Stomach (tissue), 4 donors: ENCODE measurements at regions not wholly inside any gene's neighbourhood (a gene's known extent, or its start where the extent isn't known, plus 50 kb on each side); places are given as distances from the start of the nearest gene placed in this dataset.

Experiments used
- CTCF ChIP-seq, 7 experiments: fragments of 450-650 bp in 4 of 7; fragments of 200-600 bp in 3 of 7; sonication (generic) in 3 of 7; IDR thresholded peaks; one replicate each; pipeline ENCODE4 v1.5.1; 2016 to 2019; ENCODE audit warnings: antibody characterized with exemption in 7 of 7, control low read depth in 2 of 7, mild to moderate bottlenecking in 1 of 7
- POLR2A ChIP-seq, 4 donors: fragments of 450-650 bp; IDR thresholded peaks; one replicate each; pipeline ENCODE4 v1.6.1; 2016; ENCODE audit warnings: antibody characterized with exemption in 4 of 4, control low read depth in 2 of 4, mild to moderate bottlenecking in 1 of 4, moderate library complexity in 1 of 4

GRCh38 chr1:162997499-162998285 lies 71.5 kb upstream of the RGS4 start:
- no peak for TF ChIP-seq CTCF (IDR thresholded peaks at IDR 0.05)
- no peak for TF ChIP-seq POLR2A (IDR thresholded peaks at IDR 0.05)
